NCI-H524 treated with DMSO at 0.1 percent for 48 hours (cell line): ENCODE measurements at regions not wholly inside any gene's neighbourhood (a gene's known extent, or its start where the extent isn't known, plus 50 kb on each side); places are given as distances from the start of the nearest gene placed in this dataset.
"Not testable (repeated sequence)": the region's sequence is repeated elsewhere in the genome, so short reads cannot be mapped to it uniquely, and the experiment has no call there.

Experiments used
- DNase-seq: peaks from one replicate; lab custom pipeline; 2025; lab: John Stamatoyannopoulos, UW

DNA sequence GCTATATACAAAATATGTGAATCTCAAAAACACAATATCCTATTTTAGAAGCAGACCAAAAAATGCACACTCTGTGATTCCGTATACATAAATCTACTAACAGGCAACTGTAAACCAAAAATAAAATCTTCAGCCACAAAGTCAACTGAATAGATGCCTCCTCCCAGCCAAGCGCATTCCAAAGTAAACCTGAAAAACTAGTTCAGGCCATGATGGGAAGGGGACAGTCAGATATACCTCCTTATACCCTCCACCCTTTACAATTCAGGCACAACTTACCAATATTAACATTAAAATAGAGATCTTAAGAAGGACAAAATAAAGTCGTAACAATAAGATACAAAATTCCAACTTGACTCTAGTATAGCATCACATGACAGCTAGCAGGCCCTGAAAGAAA lies 1604.5 kb upstream of the NUDT12 start:
- no peak for DNase-seq

GRCh38 chr5:105163547-105163946 lies 1601.0 kb upstream of the NUDT12 start:
- DNase-seq: no peak

DNA sequence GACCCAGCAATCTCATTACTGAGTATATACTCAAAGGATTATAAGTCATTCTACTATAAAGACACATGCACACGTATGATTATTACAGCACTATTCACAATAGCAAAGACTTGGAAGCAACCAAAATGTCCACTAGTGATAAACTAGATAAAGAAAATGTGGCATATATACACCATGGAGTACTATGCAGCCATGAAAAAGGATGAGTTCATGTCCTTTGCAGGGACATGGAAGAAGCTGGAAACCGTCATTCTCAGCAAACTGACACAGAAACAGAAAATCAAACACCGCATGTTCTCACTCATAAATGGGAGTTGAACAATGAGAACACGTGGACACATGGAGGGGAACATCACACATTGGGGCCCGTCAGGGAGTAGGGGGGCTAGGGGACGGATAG lies 1600.0 kb upstream of the NUDT12 start:
- not testable (repeated sequence) for DNase-seq

- no peak for DNase-seq
These were observed 1595.9 kb upstream of the NUDT12 start for GRCh38 chr5:105158526-105158925.

- no peak for DNase-seq
These were observed 1587.7 kb upstream of the NUDT12 start for GRCh38 chr5:105150323-105150722.

DNA sequence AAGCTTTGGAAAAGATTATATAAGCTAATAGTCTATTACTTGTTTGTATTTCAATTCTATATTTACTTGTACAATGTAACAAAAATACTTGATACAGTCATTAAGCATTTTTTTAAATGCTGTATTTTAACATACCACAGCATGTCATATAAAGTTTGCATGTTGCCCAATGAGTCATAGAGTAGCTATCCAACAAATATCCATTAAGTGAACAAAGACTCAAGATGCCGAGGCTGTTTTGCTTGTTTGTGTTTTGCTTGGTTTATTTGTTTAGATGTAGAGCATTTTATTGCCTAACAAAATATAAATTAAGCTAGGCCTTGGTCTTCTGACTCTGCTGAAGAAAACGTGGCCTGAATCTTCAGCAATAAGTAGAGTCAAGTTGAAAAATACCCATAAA lies 1584.3 kb upstream of the NUDT12 start:
- no peak for DNase-seq

DNA sequence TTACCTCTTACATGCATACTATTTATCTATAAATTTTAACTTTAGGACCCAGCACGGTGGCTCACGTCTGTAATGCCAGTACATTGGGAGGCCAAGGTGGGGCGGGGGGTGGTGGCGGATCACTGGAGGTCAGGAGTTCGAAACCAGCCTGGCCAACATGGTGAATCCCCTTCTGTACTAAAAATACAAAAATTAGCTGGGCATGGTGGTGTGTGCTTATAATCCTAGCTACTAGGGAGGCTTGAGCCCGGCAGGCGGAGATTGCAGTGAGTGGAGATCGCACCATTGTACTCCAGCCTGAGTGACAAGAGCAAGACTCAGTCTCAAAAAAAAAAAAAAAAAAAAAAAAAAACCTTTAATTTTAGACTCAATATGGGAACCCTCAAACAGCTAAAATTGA lies 1582.6 kb upstream of the NUDT12 start:
- no peak for DNase-seq

GRCh38 chr5:105134328-105134727 lies 1571.7 kb upstream of the NUDT12 start:
- DNase-seq: no peak

GRCh38 chr5:105133087-105133486 lies 1570.5 kb upstream of the NUDT12 start:
- no peak for DNase-seq

DNA sequence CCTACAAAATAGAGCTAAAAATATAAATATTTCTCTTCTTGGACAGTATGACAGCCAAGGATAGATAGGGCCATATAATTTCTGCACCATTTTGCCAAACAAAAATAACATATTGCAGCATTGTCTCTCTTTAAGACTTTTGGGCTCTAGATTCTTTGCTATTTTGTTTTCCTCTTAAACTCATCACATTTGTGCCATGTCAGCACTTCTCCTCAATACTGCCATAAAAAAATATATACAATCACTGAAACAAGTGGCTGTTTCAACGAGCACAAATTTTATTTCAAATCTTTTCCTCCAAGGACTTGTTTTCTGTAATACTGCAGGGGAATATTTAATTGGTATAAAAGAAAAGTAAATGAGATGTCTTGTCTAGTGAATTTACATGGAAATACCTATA lies 1570.0 kb upstream of the NUDT12 start:
- no peak for DNase-seq

- DNase-seq: no peak
These were observed 1568.5 kb upstream of the NUDT12 start for GRCh38 chr5:105131045-105131444.

GRCh38 chr5:105101577-105101976 lies 1539.0 kb upstream of the NUDT12 start:
- DNase-seq: no peak

GRCh38 chr5:105088961-105089360 lies 1526.4 kb upstream of the NUDT12 start:
- DNase-seq: no peak

DNA sequence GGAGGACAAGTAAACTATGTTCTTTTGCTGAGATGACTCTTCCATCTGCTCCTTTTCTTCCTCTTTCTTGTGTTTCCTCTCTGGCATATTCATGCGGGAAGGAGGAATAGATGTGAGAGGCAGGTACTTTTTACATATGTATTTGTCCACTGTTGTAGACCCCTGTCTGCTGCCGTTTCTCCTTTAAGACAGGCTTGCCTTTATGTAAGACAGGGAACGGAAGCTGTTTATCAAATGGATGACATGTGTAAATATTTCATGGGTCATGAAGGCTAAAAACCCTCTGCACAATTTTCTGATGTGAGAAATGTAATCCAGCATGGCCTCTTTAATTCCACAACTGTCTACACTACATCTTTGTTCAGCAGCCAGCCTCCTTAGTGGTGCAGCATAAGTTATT lies 1525.5 kb upstream of the NUDT12 start:
- DNase-seq: no peak

GRCh38 chr5:105057893-105058292 lies 1495.3 kb upstream of the NUDT12 start:
- DNase-seq: no peak

GRCh38 chr5:105057001-105057436 lies 1494.4 kb upstream of the NUDT12 start:
- DNase-seq: no peak

DNA sequence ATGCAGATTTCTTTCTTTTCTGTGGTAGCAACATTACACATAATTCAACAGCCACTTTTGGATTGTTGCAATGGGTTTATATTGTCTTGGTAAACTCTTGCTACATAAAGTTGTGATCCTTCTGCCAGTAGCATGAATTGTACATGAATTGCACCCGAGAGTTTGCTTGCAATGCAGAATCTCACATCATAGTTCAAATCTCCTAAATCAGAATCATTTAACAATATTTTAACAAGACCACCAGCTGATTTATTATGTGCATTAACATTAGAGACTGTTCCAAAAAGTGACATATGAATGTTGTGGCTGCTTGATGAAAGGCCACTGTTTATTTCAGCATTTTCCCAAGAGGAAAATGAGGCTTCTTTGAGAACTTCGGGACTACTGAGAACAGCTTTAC lies 1491.8 kb upstream of the NUDT12 start:
- DNase-seq: no peak

- DNase-seq: no peak
These were observed 1480.0 kb upstream of the NUDT12 start for GRCh38 chr5:105042623-105043022.

- DNase-seq: not testable (repeated sequence)
These were observed 1474.2 kb upstream of the NUDT12 start for GRCh38 chr5:105036814-105037213.

DNA sequence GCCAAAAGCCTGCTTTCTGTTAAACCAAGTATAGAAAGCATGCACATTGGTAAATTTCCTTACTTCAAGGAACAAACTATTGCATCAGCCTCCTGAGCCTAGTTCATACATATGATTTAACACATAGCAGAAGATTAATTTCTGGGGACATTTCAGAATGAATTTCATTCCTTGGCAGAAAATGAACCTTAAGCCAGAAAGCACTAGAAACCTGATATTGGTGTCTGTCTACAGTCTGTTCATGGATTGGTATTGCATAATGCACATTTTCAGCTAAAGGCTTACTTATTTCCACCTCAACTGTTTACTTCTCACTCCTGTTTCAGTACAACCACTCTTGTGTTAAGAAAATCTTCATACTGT lies 1471.8 kb upstream of the NUDT12 start:
- DNase-seq: no peak

DNA sequence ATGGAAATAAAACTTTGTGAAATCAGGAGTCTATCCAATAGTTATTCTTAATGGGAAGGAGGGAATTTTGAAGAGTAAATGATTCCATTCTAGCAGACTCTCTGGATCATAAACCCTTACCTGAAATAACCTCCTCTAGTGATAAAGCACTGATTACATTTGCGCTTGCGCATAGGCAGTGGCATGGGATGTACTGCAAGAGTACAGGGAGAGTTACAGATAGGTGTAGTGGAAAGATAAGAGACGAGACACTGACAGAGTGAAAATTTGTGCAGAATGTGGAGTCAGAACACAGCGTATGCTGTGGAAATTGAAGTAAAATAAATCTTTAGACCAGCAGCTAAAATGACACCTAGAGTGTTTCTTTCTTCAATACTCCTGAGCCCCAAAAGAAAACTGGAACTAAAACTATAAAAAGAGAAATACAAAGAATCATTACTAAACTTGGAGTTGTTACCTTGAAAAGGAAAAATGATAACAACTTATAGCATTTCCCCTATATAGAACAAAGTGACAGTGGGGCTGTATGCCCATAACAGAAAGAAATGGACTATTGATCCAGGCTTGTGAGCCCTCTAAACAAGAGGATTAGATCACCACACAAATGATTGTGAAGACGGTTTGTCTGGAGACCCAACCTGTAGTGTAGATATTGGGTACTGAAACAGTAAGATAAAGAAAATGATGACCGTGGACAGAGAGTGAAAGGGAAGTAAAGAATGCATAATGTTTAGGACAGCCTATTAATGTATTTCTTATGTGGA lies 1471.2 kb upstream of the NUDT12 start:
- no peak for DNase-seq

- no peak for DNase-seq
These were observed 1470.3 kb upstream of the NUDT12 start for GRCh38 chr5:105032917-105033316.

DNA sequence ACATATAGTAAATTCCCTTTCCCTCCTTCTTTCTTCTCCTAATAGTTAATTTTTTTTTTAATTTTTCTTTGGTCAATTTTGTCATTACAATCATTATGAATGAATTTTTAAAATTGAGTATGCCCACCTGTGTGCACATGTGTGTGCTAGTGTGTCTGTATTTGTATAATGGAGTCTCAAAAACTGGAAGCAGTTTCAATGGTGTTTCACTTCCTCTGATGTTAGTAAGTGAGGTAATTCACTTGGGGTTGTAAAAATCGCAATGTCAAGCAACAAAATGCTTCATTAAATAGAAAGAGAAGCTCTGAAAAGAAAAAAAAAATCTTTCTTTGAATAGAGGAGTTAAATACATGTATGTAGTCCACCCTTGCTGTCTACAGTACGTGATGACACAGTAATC lies 1467.6 kb upstream of the NUDT12 start:
- no peak for DNase-seq

DNA sequence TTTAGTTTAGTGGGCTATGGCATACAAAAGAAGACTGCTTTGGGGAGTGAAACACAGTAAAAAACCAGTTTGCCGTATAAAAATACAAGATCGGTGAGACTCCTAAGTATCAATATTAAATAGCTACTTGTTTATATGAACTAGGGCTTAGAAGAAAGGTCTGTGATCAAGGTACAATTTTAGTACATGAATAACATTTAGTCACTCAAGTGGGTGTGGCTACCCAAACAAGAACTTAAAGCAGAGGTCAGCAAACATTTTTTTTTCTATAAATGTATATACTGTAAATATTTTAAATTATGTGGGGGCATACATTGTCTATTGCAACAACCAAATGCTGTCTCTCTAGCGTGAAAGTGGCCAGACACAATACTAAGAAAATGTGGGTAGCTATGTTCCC lies 1452.5 kb upstream of the NUDT12 start:
- no peak for DNase-seq
